BE2C (cell line): ENCODE measurements at regions not wholly inside any gene's neighbourhood (a gene's known extent, or its start where the extent isn't known, plus 50 kb on each side); places are given as distances from the start of the nearest gene placed in this dataset.
A peak's percentile ranks its signal among the peaks of the same experiment; 100 is the strongest.

Source experiments
- DNase-seq: peaks from one replicate; pipeline ENCODE4 v3.0.0-alpha.2; 2020
- H3K27me3 ChIP-seq: fragments of 250-450 bp; sonication (Bioruptor Pico); 2 replicates; pipeline ENCODE4 v1.5.1; 2020; ENCODE audit warnings: mild to moderate bottlenecking
- H3K36me3 ChIP-seq: fragments of 250-450 bp; sonication (Bioruptor Pico); 2 replicates; pipeline ENCODE4 v1.5.1; 2020; ENCODE audit warnings: mild to moderate bottlenecking
- H3K4me1 ChIP-seq: fragments of 250-450 bp; sonication (Bioruptor Pico); 2 replicates; pipeline ENCODE4 v1.5.1; 2020
- H3K4me3 ChIP-seq: 2 replicates; pipeline ENCODE4 v1.5.1; 2011; ENCODE audit warnings: low read depth, low read length
- H3K9me3 ChIP-seq: fragments of 250-450 bp; sonication (Bioruptor Pico); 2 replicates; pipeline ENCODE4 v1.5.1; 2020
- TF ChIP-seq, protein P1 (sequence below): IDR thresholded peaks from 2 replicates; pipeline ENCODE4 v1.5.1; 2012; ENCODE audit warnings: mild to moderate bottlenecking, low read depth, low read length

DNA sequence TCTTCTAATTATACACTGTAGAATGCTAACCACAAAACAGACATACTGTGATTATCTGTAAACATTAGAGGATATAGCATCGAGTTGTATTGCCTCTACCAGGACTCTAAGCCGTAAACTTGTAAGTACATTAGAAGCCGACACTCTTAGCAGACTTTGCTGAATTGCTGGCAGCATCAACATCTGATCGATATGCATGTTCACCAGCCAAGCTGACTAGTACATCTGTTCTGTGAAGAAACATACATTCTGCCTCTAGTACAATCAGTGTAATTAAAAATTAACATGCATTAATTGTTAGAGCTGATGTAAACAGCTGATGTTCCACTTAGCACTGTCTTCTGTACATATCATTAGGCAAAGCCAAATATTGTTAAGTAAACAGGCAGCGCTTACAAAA lies 502.2 kb downstream of the NR4A2 start:
- no peaks in the 10 kb centered on the region for H3K27me3 ChIP-seq
- TF ChIP-seq, protein P1, sequence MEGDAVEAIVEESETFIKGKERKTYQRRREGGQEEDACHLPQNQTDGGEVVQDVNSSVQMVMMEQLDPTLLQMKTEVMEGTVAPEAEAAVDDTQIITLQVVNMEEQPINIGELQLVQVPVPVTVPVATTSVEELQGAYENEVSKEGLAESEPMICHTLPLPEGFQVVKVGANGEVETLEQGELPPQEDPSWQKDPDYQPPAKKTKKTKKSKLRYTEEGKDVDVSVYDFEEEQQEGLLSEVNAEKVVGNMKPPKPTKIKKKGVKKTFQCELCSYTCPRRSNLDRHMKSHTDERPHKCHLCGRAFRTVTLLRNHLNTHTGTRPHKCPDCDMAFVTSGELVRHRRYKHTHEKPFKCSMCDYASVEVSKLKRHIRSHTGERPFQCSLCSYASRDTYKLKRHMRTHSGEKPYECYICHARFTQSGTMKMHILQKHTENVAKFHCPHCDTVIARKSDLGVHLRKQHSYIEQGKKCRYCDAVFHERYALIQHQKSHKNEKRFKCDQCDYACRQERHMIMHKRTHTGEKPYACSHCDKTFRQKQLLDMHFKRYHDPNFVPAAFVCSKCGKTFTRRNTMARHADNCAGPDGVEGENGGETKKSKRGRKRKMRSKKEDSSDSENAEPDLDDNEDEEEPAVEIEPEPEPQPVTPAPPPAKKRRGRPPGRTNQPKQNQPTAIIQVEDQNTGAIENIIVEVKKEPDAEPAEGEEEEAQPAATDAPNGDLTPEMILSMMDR, result no peak
- no peak for DNase-seq
- no peaks in the 10 kb centered on the region for H3K4me1 ChIP-seq
- H3K9me3 ChIP-seq, result no peaks in the 10 kb centered on the region
- no peaks in the 10 kb centered on the region for H3K36me3 ChIP-seq
- H3K4me3 ChIP-seq, result no peak overlapping the region

DNA sequence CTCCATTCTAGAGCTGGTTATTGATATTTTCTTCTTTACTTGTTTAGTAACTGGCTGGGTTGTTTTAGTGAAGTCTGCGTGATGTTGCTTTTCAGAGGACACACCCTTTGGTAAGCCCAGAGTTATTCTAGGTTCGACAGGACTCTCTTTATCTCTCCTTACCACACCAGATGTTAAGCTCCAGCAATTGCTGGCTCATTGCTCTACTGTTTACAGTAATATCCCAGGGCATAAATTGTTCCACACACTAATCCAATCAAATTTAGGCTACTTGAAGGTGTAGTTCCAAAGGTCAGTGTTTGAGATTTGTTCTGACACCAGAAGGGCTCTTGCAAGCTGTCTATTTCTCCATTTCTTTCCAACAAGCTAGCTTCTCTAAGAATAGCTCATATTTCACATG lies 506.6 kb downstream of the NR4A2 start:
- Histone ChIP-seq H3K27me3 (no peaks in the 10 kb centered on the region), H3K4me3 (no peak overlapping the region), H3K9me3 (no peaks in the 10 kb centered on the region), H3K4me1 (no peaks in the 10 kb centered on the region), H3K36me3 (no peaks in the 10 kb centered on the region)
- no peak for DNase-seq
- TF ChIP-seq, protein P1, result no peak

DNA sequence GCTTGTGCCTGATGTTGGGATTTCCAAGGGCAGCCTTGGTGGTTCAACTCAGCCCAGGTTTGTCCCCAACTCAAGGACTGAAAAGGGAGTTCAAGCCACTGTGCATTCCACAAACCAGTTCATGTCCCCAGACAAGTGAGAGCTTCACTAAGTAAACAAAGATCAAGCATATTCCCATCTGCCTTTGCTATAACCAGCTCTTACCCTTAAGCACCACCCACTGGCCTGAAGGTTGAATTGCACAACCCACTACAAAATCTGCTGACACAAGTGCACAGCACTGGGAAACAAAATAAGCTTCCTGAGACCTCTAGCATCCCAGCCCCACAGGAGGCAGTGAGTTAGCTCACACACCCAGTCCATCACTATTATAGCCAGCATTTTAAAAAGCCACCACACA lies 516.7 kb downstream of the NR4A2 start:
- Histone ChIP-seq H3K4me3 (no peak overlapping the region), H3K9me3 (no peaks in the 10 kb centered on the region), H3K36me3 (no peaks in the 10 kb centered on the region), H3K4me1 (no peaks in the 10 kb centered on the region), H3K27me3 (no peaks in the 10 kb centered on the region)
- DNase-seq, result peak; percentile 15
- TF ChIP-seq, protein P1, result peak; percentile 42

DNA sequence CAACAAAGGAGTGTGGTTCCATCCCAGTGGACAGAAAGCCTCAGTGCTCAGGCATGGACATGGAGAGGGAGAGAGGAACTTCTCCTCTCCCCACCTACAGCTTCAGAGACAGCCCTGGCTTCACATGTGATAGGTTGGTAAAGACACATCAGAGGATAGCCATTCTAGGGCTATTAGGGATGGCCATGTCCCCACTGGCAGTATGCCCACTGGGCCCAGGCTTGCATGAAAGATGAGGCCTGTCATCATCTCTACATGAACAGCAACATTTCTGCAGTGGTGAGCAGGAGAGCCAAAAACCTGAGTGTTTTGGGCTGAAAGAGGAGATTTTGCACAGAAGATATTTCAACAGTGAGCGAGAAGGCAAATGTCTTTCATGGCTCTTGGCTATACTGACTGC lies 517.2 kb downstream of the NR4A2 start:
- Histone ChIP-seq H3K36me3 (no peaks in the 10 kb centered on the region), H3K4me1 (no peaks in the 10 kb centered on the region)

DNA sequence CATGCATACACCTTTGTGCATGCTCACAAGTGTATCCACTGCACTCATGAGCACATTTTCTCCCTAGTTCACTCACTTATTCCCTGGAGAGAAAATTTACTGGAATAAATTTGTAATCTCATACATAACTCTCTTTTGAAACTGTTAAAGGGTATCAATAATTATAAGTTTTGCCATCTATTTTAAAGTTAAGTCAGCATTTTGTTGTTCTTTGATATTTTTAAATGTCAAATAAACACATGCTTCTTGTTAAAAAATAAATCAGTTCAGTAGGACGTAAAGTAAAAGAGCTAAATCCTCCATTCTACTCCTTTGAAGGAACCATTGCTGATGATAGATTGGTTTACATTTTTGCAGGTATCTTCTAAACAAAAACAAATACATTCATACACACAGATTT lies 522.1 kb downstream of the NR4A2 start:
- TF ChIP-seq, protein P1, result no peak
- no peaks in the 10 kb centered on the region for H3K27me3 ChIP-seq
- H3K36me3 ChIP-seq, result no peaks in the 10 kb centered on the region
- no peak for DNase-seq
- no peaks in the 10 kb centered on the region for H3K9me3 ChIP-seq
- no peaks in the 10 kb centered on the region for H3K4me1 ChIP-seq
- H3K4me3 ChIP-seq, result no peak overlapping the region

More for the DNA sequence above, 517.2 kb downstream of the NR4A2 start:
- Histone ChIP-seq H3K4me3 (no peak overlapping the region), H3K9me3 (no peaks in the 10 kb centered on the region), H3K27me3 (no peaks in the 10 kb centered on the region)
- TF ChIP-seq, protein P1, result no peak
- DNase-seq, result no peak

DNA sequence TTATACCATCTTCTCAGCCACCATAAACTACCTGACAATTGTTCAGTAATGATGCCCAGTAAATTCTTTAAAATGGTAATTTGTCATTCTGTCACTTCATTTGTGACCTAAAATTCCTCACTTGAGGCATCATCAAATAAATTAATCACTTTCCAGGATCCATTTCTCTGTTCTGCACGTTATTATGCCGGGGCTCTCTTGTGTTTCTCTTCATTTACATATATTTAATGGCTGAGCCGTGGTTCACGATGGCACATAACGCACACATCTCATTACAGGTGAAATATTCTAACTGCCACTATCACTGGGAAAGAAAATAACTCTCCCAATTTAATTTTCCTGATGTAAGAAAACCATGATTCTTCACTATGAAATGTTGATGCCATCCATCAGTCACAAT lies 529.6 kb downstream of the NR4A2 start:
- Histone ChIP-seq H3K4me3 (no peak overlapping the region), H3K36me3 (no peaks in the 10 kb centered on the region), H3K9me3 (no peaks in the 10 kb centered on the region), H3K4me1 (no peaks in the 10 kb centered on the region), H3K27me3 (no peaks in the 10 kb centered on the region)
- TF ChIP-seq, protein P1, result no peak
- no peak for DNase-seq
